PC-3 (cell line): ENCODE measurements at regions not wholly inside any gene's neighbourhood (a gene's known extent, or its start where the extent isn't known, plus 50 kb on each side); places are given as distances from the start of the nearest gene placed in this dataset.

Experiments used
- ATAC-seq: fragments of 200-7000 bp; cut with Tn5 transposase; 2 replicates; pipeline ENCODE4 v1.9.1; 2020; ENCODE audit warnings: mild to moderate bottlenecking, moderate library complexity
- BruUV-seq: library from RNA; stranded (reverse); fragments of 400-500 nt; replicated peaks from 2 replicates; lab custom pipeline; 2021; lab: Mats Ljungman, UMichigan
- CTCF ChIA-PET: fragments of 300-600 bp; sonication (Branson Sonifier 250); formaldehyde crosslinking; loops from one replicate; lab custom pipeline; 2022; ENCODE audit warnings: antibody characterized with exemption; lab: Charles Lee
- POLR2A ChIA-PET: fragments of 300-600 bp; sonication (Branson Sonifier 250); formaldehyde crosslinking; loops from one replicate; lab custom pipeline; 2022; ENCODE audit warnings: antibody characterized with exemption; ENCODE audit not compliant: unreplicated experiment; lab: Charles Lee
- DNase-seq: peaks from one replicate; pipeline ENCODE4 v3.0.0-alpha.2; 2015
- H2AFZ ChIP-seq: fragments of 300-600 bp; sonication (generic); 2 replicates; pipeline ENCODE4 v1.6.0; 2016; ENCODE audit warnings: antibody characterized with exemption, low read length
- H3F3A ChIP-seq: fragments of 300-600 bp; sonication (generic); one replicate; pipeline ENCODE4 v1.6.0; 2017; ENCODE audit warnings: antibody characterized with exemption, low read length, control low read depth, mild to moderate bottlenecking; ENCODE audit not compliant: unreplicated experiment
- H3K27ac ChIP-seq: fragments of 300-600 bp; sonication (generic); 2 replicates; pipeline ENCODE4 v1.5.1; 2016; ENCODE audit warnings: mild to moderate bottlenecking, low read length
- H3K27me3 ChIP-seq: fragments of 300-600 bp; sonication (generic); 2 replicates; pipeline ENCODE4 v1.6.1; 2016; ENCODE audit warnings: low read length, mixed read lengths
- H3K36me3 ChIP-seq: fragments of 300-600 bp; sonication (generic); 2 replicates; pipeline ENCODE4 v1.6.1; 2016; ENCODE audit warnings: low read depth, mixed run types, low read length, mixed read lengths
- H3K4me1 ChIP-seq: fragments of 300-600 bp; sonication (generic); 2 replicates; pipeline ENCODE4 v1.5.1; 2016; ENCODE audit warnings: low read length; ENCODE audit not compliant: insufficient read depth
- H3K4me2 ChIP-seq: fragments of 300-600 bp; sonication (generic); 2 replicates; pipeline ENCODE4 v1.6.0; 2016; ENCODE audit warnings: low read length
- H3K4me3 ChIP-seq: fragments of 300-600 bp; sonication (generic); 2 replicates; pipeline ENCODE4 v1.5.1; 2016; ENCODE audit warnings: mild to moderate bottlenecking, low read length, mixed read lengths
- H3K79me2 ChIP-seq: fragments of 300-600 bp; sonication (generic); 2 replicates; pipeline ENCODE4 v1.6.1; 2017; ENCODE audit warnings: low read length, mixed read lengths
- H3K9ac ChIP-seq: fragments of 300-600 bp; sonication (generic); 2 replicates; pipeline ENCODE4 v1.6.0; 2016; ENCODE audit warnings: mild to moderate bottlenecking, low read length
- H3K9me2 ChIP-seq: fragments of 300-600 bp; sonication (generic); replicated peaks from 2 replicates; pipeline ENCODE4 v1.6.1; 2016; ENCODE audit warnings: mixed run types, low read length, mixed read lengths
- H3K9me3 ChIP-seq: fragments of 300-600 bp; sonication (generic); 2 replicates; pipeline ENCODE4 v1.6.1; 2016; ENCODE audit warnings: low read length, mixed read lengths
- H4K20me1 ChIP-seq: fragments of 300-600 bp; sonication (generic); 2 replicates; pipeline ENCODE4 v1.6.1; 2016; ENCODE audit warnings: low read length, mixed read lengths
- CTCF ChIP-seq: fragments of 300-600 bp; sonication (generic); conservative IDR thresholded peaks from 2 replicates; pipeline ENCODE4 v1.5.1; 2017; ENCODE audit warnings: antibody characterized with exemption, low read depth, mild to moderate bottlenecking, low read length
- EZH2 ChIP-seq: fragments of 300-600 bp; sonication (generic); IDR thresholded peaks from one replicate; pipeline ENCODE4 v1.6.1; 2017; ENCODE audit warnings: antibody characterized with exemption, mild to moderate bottlenecking, low read length; ENCODE audit not compliant: unreplicated experiment
- EZH2phosphoT487 ChIP-seq: fragments of 300-600 bp; sonication (generic); IDR thresholded peaks from 2 replicates; pipeline ENCODE4 v1.6.1; 2018; ENCODE audit warnings: mild to moderate bottlenecking, antibody characterized with exemption, low read length, borderline replicate concordance
- intact Hi-C: fragments of 100-400 bp; cut with micrococcal nuclease; formaldehyde crosslinking; loops from 2 replicates; pipeline ENCODE4 v1.9.0; 2023

GRCh38 chr12:98275131-98275475 lies 240.3 kb upstream of the TMPO start:
- BruUV-seq = no TSS peak
- Histone ChIP-seq H3F3A (no peaks in the 10 kb centered on the region), H2AFZ (no peak overlapping the region), H4K20me1 (no peaks in the 10 kb centered on the region), H3K4me2 (no peak overlapping the region), H3K9ac (no peak overlapping the region), H3K4me1 (no peaks in the 10 kb centered on the region), H3K9me3 (no peaks in the 10 kb centered on the region), H3K4me3 (no peak overlapping the region), H3K79me2 (no peaks in the 10 kb centered on the region), H3K9me2 (no peaks in the 10 kb centered on the region), H3K27me3 (peaks cover 48% of the 10 kb centered on the region), H3K36me3 (no peaks in the 10 kb centered on the region), H3K27ac (no peak overlapping the region)
- ChIA-PET CTCF (no interaction called here), POLR2A (no interaction called here)
- TF ChIP-seq CTCF = no peak
- no peak for TF ChIP-seq EZH2
- no peak for TF ChIP-seq EZH2phosphoT487
- ATAC-seq (no peak), DNase-seq (no peak)
- intact Hi-C loops = no loop called here

- Histone ChIP-seq H3K4me1 (no peaks in the 10 kb centered on the region), H3K27me3 (peaks cover 35% of the 10 kb centered on the region), H4K20me1 (no peaks in the 10 kb centered on the region), H2AFZ (no peak overlapping the region), H3K36me3 (no peaks in the 10 kb centered on the region), H3K27ac (no peak overlapping the region), H3F3A (no peaks in the 10 kb centered on the region), H3K4me2 (no peak overlapping the region), H3K9me3 (no peaks in the 10 kb centered on the region), H3K4me3 (no peak overlapping the region), H3K79me2 (no peaks in the 10 kb centered on the region), H3K9ac (no peak overlapping the region), H3K9me2 (no peaks in the 10 kb centered on the region)
- no TSS peak for BruUV-seq
- no peak for TF ChIP-seq EZH2
- intact Hi-C loops = no loop called here
- CTCF ChIA-PET = no interaction called here
- POLR2A ChIA-PET = no interaction called here
- DNase-seq (no peak), ATAC-seq (no peak)
Observed at GRCh38 chr12:98280152-98280551, 235.2 kb upstream of the TMPO start.

GRCh38 chr12:98280621-98281020 lies 234.8 kb upstream of the TMPO start:
- POLR2A ChIA-PET = no interaction called here
- CTCF ChIA-PET = no interaction called here

More at GRCh38 chr12:98280621-98281020, 234.8 kb upstream of the TMPO start:
- ATAC-seq (no peak), DNase-seq (no peak)
- Histone ChIP-seq H2AFZ (no peak overlapping the region), H3K27me3 (peaks cover 30% of the 10 kb centered on the region), H3F3A (no peaks in the 10 kb centered on the region), H3K9ac (no peak overlapping the region), H3K4me3 (no peak overlapping the region), H3K9me2 (no peaks in the 10 kb centered on the region), H3K4me2 (no peak overlapping the region), H4K20me1 (no peaks in the 10 kb centered on the region), H3K36me3 (no peaks in the 10 kb centered on the region), H3K9me3 (no peaks in the 10 kb centered on the region), H3K27ac (no peak overlapping the region), H3K79me2 (no peaks in the 10 kb centered on the region), H3K4me1 (no peaks in the 10 kb centered on the region)
- no TSS peak for BruUV-seq
- TF ChIP-seq EZH2 (no peak), CTCF (no peak), EZH2phosphoT487 (no peak)
- intact Hi-C loops = no loop called here
